ENCODE measurements at regions not wholly inside any gene's neighbourhood (a gene's known extent, or its start where the extent isn't known, plus 50 kb on each side); places are given as distances from the start of the nearest gene placed in this dataset.

DNA sequence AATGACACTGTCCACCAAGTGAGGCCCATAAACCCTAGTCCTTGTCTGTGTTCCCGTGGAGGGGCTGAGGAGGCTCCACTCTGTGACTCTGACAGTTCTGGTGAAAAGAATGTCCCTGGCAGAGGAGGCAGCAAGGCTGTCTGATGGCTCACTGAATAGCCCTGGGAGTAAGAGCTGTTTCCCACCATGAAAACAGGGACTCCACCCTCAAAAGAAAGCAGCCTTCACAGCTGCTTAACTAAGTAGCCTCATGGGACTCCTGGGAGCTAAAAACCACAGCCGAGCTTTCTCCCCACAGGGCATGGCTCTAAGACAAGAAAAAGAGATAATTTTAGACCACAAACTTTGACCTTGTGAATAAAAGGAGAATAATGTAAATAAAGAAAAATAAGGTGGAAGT is 135.1 kb upstream of the FRY start:
- DNase-seq (ENCODE audit: low read depth in 2 of 2) = no peak

DNA sequence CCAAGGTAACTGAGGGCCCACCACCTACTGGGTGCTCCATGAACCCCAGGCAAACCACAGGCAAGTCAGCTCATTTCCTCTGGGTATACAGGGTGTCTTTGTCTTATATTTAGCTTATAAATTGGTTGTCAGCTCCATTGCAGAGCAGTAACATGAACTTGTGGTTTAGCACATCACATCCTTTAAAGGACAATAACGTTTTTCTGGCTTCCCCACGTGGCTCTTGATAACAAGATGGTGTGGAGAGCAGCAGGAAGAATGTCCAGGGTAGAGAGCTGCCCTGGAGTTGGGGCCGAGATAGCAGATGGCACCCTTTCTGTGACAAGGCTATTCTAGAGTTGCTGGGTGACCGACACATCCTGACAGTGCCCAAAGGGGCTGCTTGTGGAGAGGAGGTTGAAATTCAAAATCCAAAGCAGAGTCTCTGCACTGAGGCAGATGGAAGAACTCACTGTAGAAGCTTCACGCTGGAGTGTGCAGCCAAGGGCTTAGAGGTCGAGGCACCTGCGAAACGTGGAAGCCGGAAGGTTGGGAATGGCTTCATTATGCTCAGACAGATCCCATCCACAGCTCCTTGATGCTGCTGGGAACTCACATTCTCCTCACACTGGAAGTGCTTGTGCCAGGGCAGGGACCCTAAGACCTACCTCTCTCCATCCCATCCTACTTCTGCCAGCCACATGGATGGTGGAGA is 133.0 kb upstream of the FRY start:
- no peak for DNase-seq (ENCODE audit: low read depth in 2 of 2)

DNA sequence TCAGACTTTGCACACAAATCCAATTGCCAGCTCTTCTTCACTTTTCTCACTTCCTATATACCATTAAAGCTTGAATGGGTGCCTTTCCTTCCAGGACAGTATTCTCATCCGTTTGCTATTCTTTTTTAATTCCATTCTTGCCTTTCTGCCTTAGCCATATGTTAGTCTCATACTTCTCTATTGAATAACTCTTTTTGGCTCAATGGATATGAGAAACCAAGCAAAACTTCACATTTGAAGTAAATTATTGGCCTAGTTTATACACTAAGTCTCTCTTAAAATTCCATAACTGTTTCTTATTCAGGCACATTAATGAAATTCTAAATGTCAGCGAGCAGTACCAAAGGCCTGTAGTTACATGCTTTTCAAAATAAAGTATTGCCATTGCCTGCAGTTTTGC is 129.6 kb upstream of the FRY start:
- DNase-seq (ENCODE audit: low read depth in 2 of 2) = no peak

DNA sequence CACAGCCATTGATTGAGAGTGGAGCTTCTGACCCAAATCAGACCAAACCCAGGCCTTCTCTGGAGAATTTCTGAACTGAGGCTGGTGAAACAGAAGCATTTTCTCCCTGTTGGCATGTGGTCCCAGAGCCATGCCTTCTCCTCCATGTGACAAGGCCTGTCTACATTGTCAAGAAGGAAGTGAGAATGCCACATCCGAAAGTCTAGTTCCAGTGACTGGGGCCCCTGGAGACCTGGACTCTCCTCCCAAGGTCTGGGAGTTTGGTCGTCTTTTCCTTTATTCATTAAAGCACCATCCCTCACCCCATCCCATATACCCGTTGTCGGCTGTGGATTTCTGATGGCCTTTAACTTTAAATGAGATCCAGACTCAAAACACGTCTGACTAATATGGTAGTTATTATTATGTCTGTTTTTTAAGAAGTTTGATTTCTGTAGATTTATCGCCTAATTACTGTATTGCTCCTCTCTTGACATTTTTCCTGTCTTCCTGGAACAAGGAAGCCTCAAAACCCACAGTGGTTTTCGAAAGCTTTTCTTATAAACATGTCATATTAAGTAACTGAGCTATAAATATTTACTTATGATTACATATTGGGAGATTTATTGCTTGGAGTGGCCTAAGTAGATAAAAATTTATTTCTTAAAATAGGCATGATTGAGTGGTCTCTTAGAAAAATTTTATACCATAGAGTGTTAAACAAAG is 128.3 kb upstream of the FRY start:
- no peak for DNase-seq (ENCODE audit: low read depth in 2 of 2)

DNA sequence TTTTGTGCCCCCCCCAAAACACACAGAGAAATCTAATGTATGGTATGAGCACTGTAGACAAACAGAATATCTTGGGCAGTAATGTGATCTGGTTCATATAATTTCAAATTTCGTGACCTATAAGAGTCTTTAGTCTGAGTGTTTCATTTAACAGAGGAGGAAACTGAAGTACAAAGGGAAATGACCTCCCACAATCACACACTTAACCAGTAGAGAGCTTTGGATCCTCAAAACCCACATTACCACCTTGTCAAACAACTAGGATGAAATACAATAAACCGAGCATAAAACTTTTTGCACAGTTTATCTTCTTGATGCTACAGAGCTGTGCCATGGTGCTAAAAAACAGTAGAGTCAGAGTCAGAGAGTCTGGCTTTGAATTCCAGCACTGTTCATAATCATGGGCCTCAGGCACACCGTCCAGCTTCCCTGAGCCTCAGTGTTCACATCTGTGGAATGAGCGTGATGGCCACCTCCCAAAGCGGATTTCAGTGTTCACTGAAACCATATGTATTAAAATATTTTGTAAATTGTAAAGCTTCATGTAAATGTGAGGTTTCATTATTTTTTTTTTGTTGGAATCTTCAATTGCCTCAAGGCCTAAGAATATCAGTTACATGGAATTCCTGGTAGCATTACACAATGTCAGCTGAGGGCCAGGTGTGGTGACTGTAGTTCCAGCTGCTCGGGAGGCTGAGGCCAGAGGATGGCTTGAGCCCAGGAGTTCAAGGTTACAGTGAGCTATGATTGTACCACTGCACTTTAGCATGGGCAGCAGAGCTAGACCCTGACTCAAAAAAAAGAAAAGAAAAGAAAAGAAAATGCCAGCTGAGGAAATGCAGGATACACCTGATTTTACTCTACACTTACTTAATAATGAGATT is 126.4 kb upstream of the FRY start:
- no peak for DNase-seq (ENCODE audit: low read depth in 2 of 2)

- no peak for DNase-seq (ENCODE audit: low read depth in 2 of 2)
Measured at GRCh38 chr13:31905961-31906360, 125.6 kb upstream of the FRY start.

GRCh38 chr13:31908696-31909411 is 122.7 kb upstream of the FRY start:
- DNase-seq (ENCODE audit: low read depth in 2 of 2) = no peak

GRCh38 chr13:31909864-31910551 is 121.6 kb upstream of the FRY start:
- DNase-seq (ENCODE audit: low read depth in 2 of 2) = peak in 1 of 2 donors; percentile 22

- DNase-seq (ENCODE audit: low read depth in 2 of 2) = no peak
Measured at GRCh38 chr13:31910633-31911032, 120.9 kb upstream of the FRY start.

DNA sequence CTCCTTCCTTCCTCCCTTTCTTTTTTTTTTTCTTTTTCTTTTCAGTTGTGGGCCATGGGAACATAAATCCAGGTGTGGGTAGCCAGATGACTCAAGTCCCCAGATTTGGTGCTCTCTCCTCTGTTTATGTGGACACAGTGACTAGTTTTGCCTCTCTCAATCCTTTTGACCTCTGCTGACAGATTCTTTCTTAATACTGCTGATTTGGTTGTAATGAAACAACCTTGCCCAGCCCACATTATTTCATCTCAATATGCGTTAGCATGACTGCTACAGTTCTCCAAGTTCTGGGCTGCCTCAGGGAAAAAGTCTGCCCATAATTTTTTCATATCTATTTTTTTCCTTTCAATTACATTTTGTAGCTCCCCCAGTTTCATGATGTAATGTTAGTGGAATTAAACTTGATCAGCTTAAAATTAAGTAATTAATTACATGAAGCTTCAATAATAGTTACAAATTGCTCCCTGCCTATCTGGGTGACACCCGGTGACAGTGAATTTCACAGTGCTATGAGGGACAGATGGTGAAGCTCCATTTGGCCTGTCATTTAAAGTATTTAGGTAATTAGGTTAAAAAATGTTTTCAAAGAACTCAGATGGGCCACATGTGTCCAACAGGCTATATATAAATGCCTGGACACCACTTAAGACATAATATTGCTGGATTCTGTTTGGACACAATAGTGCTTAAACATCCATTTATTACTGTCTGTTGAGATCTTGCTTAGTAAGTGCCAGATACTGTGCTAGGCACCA is 118.8 kb upstream of the FRY start:
- no peak for DNase-seq (ENCODE audit: low read depth in 2 of 2)

GRCh38 chr13:31913459-31913858 is 118.1 kb upstream of the FRY start:
- no peak for DNase-seq (ENCODE audit: low read depth in 2 of 2)

GRCh38 chr13:31914843-31915242 is 116.7 kb upstream of the FRY start:
- DNase-seq (ENCODE audit: low read depth in 2 of 2) = no peak

DNA sequence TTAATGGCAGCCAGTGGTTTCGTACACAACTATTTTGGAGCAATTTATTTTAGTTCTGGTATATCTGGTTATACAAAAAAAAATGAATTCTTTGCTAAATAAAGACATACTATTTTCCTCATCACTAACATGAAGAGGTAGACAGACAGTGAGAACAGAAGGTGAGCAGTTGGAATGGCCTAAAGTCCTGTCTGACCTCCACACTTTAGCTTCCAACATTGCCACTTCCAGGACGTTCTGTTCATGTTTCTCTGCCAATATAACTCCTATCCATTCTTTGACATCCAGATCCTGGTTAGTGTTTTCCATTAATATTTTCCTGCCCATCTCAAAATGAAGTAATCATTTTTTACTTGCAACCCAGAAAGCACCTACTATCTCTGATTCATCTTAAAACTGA is 112.9 kb upstream of the FRY start:
- DNase-seq (ENCODE audit: low read depth in 2 of 2) = no peak

DNA sequence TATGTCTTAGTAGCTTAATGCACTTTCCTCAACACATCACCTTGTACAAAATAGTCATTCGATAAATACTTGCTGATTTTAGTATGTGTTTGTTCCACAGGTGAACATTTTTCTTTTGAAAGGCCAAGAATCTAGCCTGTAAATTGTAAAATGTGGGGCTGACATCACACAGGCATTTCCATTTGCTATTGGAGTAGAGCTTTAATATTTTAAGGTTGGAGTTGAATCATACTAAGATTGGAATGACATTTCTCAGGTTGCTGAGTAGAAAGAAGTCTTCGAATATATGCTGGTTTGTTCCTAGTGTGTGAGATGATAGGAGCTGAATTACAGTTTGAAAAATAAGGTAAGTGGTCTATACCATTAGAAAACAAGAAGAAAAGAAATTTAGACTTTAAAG is 112.3 kb upstream of the FRY start:
- no peak for DNase-seq (ENCODE audit: low read depth in 2 of 2)

DNA sequence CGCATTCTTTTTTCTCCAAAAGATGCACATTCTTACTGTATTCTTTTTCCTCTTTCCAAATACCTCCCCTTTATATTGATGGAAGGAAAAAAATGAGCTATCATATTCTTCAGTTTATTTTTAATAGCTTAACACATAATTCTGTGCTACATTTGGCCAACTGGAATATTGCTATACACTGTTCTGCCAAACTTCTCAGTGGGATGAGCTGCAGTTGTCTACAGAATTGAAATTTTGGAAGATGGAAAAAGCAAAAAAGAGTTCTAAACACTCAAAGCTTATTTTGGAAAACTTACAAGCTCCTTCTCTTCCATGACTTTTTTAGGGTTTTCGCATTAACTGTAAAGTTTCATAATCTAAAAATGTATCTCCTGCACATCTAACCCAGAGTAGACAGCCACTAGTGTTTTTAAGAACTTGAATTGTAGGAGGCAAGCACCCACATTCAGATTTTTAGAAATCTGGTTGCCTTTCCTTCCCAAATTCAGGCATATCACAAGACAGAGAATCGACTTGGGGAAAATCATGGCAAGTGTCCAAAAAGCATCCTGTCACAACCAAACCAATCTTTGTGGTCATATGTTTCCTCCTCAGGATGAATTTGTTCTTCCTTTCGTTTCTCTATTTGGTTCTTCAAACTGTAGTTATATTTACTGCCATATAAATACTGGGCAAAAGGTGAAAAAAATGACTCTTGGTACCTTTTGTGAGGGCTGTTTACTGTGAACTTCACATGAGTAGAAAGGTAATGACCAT is 111.4 kb upstream of the FRY start:
- DNase-seq (ENCODE audit: low read depth in 2 of 2) = no peak

DNA sequence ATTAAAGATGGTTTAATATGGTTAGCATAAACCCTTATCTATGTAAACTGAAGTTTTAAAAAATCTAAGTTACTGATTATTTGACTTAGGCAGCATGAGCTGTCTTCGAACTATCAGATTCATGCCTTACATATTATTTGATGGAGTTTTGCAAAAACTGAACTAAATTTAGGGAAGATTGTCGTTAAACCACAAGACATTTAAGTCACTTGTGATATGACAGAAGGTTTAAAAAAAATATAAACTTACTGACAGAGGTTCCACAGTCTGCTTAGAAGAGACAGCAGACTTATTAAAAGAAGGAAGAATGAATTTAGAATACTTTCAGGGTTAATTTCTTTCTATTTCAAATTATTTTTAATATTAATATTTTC is 110.9 kb upstream of the FRY start:
- no peak for DNase-seq (ENCODE audit: low read depth in 2 of 2)

DNA sequence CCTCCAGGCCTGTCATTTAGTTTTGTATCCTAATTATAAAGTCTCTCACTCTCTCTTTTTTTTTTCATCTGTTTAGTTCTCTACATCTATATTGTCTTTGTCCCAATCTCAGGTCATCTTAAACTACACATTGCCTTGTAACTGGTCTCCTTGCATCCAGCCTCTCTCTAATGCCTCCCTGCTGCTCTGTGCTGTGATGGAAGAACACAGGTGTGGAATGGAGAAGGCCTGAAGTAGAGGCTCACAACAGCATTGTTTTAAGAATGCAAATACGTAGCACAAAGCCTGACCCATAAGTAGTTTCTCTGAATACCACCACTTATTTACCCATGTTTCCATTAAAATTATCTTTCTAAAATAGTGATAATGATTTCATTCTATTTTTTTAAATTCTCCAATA is 108.8 kb upstream of the FRY start:
- no peak for DNase-seq (ENCODE audit: low read depth in 2 of 2)

DNA sequence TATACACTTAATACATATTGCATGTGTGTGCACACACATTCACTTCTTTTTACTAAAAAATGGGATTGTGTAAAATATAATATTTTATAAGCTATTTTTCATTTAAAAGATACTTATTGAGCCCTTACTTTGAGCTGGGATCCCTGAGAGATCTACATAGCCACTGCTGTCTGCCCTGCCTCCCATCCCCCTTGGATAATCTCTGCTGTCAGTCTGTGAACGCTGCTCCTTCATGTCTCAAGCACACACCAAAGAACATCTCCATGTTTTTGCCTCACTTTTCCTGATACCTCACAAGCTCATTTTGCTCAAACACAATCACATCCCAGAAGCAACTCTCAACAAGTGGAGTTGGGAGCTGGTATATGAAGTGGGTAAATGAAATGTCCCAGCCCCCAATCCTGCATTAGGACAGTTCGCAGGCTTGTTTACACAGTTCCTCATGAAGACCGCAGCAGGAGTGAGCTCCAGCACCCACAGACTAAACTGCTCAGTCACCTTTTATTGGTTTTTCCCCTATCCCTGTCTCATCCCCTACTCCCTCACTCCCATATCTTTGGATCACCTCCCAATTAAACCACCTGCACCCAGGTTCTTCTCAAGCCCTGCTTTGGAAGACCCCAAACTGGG is 108.3 kb upstream of the FRY start:
- DNase-seq (ENCODE audit: low read depth in 2 of 2) = no peak

DNA sequence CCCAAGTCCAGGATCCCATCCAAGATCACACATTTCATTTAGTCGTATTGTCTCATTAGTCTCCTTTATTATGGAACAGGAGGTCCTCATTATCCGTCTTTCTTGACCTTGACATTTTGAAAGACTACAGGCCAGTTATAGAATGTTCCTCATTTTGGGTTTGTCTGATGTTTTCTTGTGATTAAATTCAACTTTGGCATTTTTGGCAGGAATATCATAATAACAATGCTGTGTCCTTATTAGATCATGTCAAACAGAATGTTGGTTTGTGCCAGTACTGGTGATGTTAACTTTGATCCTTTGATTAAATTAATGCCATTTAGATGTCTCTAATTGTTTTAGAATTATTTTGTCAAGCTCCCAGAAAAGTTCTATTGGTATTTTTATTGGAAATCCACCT is 106.5 kb upstream of the FRY start:
- DNase-seq (ENCODE audit: low read depth in 2 of 2) = no peak

DNA sequence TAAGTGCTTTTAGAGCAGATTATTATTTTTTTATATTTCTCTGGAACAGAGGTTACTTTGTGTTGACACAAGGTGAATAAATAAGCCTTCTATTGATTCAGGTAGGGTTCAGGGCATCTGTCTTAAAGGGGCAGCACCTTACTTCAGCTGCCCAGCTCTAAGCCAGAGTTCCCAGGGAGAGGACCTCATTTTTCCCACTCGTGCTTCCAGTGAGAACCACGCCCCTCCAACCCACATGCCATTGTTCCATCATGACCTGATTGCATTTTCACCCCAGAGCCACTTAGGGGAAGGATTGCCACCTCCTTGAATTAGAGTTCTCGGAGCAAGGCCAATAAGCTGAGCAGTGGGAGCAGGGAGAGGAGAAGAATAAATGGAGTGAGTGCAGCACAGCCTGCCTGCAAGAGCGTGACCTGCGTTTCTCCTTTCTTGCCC is 104.3 kb upstream of the FRY start:
- DNase-seq (ENCODE audit: low read depth in 2 of 2) = no peak

Data from stimulated activated CD4-positive, alpha-beta T cell treated with anti-CD3 and anti-CD28 coated beads, Interleukin-1b, Interleukin-23, amount 100 ng/mL, for 1 hour (primary cell).